Activated naive CD8-positive, alpha-beta T cell treated with anti-CD3 and anti-CD28 coated beads, Interleukin-2, amount 50 U/mL, for 24 hours (primary cell): ENCODE measurements at regions not wholly inside any gene's neighbourhood (a gene's known extent, or its start where the extent isn't known, plus 50 kb on each side); places are given as distances from the start of the nearest gene placed in this dataset.
"Not testable (repeated sequence)": the region's sequence is repeated elsewhere in the genome, so short reads cannot be mapped to it uniquely, and the experiment has no call there.

Source experiments
- ATAC-seq: fragments of 150-1000 bp; cut with Tn5 transposase; one replicate; pipeline ENCODE4 v1.10.0; 2021
- DNase-seq: peaks from one replicate; pipeline ENCODE4 v3.0.0; 2021
- H3K27ac Mint-ChIP-seq: one replicate; pipeline ENCODE4 v1.8.0; 2021; ENCODE audit warnings: mild to moderate bottlenecking, mixed read lengths
- H3K27me3 Mint-ChIP-seq: one replicate; pipeline ENCODE4 v1.8.0; 2021; ENCODE audit warnings: mixed read lengths
- H3K36me3 Mint-ChIP-seq: one replicate; pipeline ENCODE4 v1.8.0; 2021; ENCODE audit warnings: low read depth, mixed read lengths
- H3K4me1 Mint-ChIP-seq: one replicate; pipeline ENCODE4 v1.8.0; 2021; ENCODE audit warnings: mixed read lengths
- H3K4me3 Mint-ChIP-seq: one replicate; pipeline ENCODE4 v1.8.0; 2021; ENCODE audit warnings: mild to moderate bottlenecking, moderate library complexity, mixed read lengths
- H3K9me3 Mint-ChIP-seq: one replicate; pipeline ENCODE4 v1.8.0; 2021; ENCODE audit warnings: mixed read lengths

GRCh38 chr2:20123871-20124594 lies 72.6 kb upstream of the LAPTM4A start:
- H3K4me3 Mint-ChIP-seq, result no peak overlapping the region
- peaks cover 2% of the 10 kb centered on the region for H3K27me3 Mint-ChIP-seq
- no peaks in the 10 kb centered on the region for H3K4me1 Mint-ChIP-seq
- H3K36me3 Mint-ChIP-seq, result no peaks in the 10 kb centered on the region
- no peaks in the 10 kb centered on the region for H3K9me3 Mint-ChIP-seq
- DNase-seq (no peak), ATAC-seq (no peak)
- no peak overlapping the region for H3K27ac Mint-ChIP-seq

GRCh38 chr2:20122864-20123263 lies 71.4 kb upstream of the LAPTM4A start:
- no peaks in the 10 kb centered on the region for H3K36me3 Mint-ChIP-seq
- H3K4me1 Mint-ChIP-seq, result no peaks in the 10 kb centered on the region
- ATAC-seq (no peak), DNase-seq (no peak)
- H3K27me3 Mint-ChIP-seq, result peaks cover 3% of the 10 kb centered on the region
- no peak overlapping the region for H3K27ac Mint-ChIP-seq
- no peak overlapping the region for H3K4me3 Mint-ChIP-seq
- H3K9me3 Mint-ChIP-seq, result no peaks in the 10 kb centered on the region

GRCh38 chr2:20120569-20121416 lies 69.4 kb upstream of the LAPTM4A start:
- ATAC-seq (no peak), DNase-seq (no peak)
- Mint-ChIP-seq H3K4me1 (no peaks in the 10 kb centered on the region), H3K4me3 (no peak overlapping the region), H3K27ac (no peak overlapping the region), H3K36me3 (no peaks in the 10 kb centered on the region), H3K27me3 (peaks cover 3% of the 10 kb centered on the region), H3K9me3 (no peaks in the 10 kb centered on the region)

GRCh38 chr2:20118051-20118450 lies 66.6 kb upstream of the LAPTM4A start:
- Mint-ChIP-seq H3K4me1 (no peaks in the 10 kb centered on the region), H3K4me3 (no peak overlapping the region), H3K27ac (no peak overlapping the region), H3K27me3 (peaks cover 3% of the 10 kb centered on the region), H3K9me3 (no peaks in the 10 kb centered on the region), H3K36me3 (no peaks in the 10 kb centered on the region)
- DNase-seq, result no peak
- ATAC-seq, result no peak

- no peak overlapping the region for H3K27ac Mint-ChIP-seq
- no peaks in the 10 kb centered on the region for H3K36me3 Mint-ChIP-seq
- H3K4me1 Mint-ChIP-seq, result no peaks in the 10 kb centered on the region
- no peaks in the 10 kb centered on the region for H3K9me3 Mint-ChIP-seq
- H3K27me3 Mint-ChIP-seq, result peaks cover 3% of the 10 kb centered on the region
- DNase-seq (no peak), ATAC-seq (no peak)
- H3K4me3 Mint-ChIP-seq, result no peak overlapping the region
Measured at GRCh38 chr2:20115902-20116301, 64.5 kb upstream of the LAPTM4A start.

GRCh38 chr2:20115374-20115773 lies 63.9 kb upstream of the LAPTM4A start:
- Mint-ChIP-seq H3K4me3 (no peak overlapping the region), H3K27ac (no peak overlapping the region), H3K36me3 (no peaks in the 10 kb centered on the region), H3K4me1 (no peaks in the 10 kb centered on the region), H3K27me3 (peaks cover 3% of the 10 kb centered on the region), H3K9me3 (no peaks in the 10 kb centered on the region)
- DNase-seq, result no peak
- no peak for ATAC-seq

- H3K36me3 Mint-ChIP-seq, result no peaks in the 10 kb centered on the region
- no peaks in the 10 kb centered on the region for H3K9me3 Mint-ChIP-seq
- H3K4me3 Mint-ChIP-seq, result no peak overlapping the region
- H3K27ac Mint-ChIP-seq, result no peak overlapping the region
- no peak for ATAC-seq
- H3K27me3 Mint-ChIP-seq, result peaks cover 2% of the 10 kb centered on the region
- no peaks in the 10 kb centered on the region for H3K4me1 Mint-ChIP-seq
- DNase-seq, result no peak
Measured at GRCh38 chr2:20113986-20114938, 62.8 kb upstream of the LAPTM4A start.

- ATAC-seq (no peak), DNase-seq (no peak)
- no peak overlapping the region for H3K27ac Mint-ChIP-seq
- no peak overlapping the region for H3K4me3 Mint-ChIP-seq
- H3K4me1 Mint-ChIP-seq, result no peaks in the 10 kb centered on the region
- peaks cover 3% of the 10 kb centered on the region for H3K27me3 Mint-ChIP-seq
- H3K36me3 Mint-ChIP-seq, result no peaks in the 10 kb centered on the region
- no peaks in the 10 kb centered on the region for H3K9me3 Mint-ChIP-seq
Measured at GRCh38 chr2:20113004-20113796, 61.8 kb upstream of the LAPTM4A start.

GRCh38 chr2:20112361-20112760 lies 60.9 kb upstream of the LAPTM4A start:
- not testable (repeated sequence) for H3K27me3 Mint-ChIP-seq, H3K4me1 Mint-ChIP-seq, DNase-seq, H3K4me3 Mint-ChIP-seq, ATAC-seq, H3K9me3 Mint-ChIP-seq, H3K36me3 Mint-ChIP-seq, H3K27ac Mint-ChIP-seq

GRCh38 chr2:20111311-20112131 lies 60.1 kb upstream of the LAPTM4A start:
- DNase-seq (no peak), ATAC-seq (no peak)
- Mint-ChIP-seq H3K27ac (no peak overlapping the region), H3K4me3 (no peak overlapping the region), H3K9me3 (no peaks in the 10 kb centered on the region), H3K27me3 (peaks cover 14% of the 10 kb centered on the region), H3K36me3 (no peaks in the 10 kb centered on the region), H3K4me1 (peaks cover 2% of the 10 kb centered on the region)

GRCh38 chr2:20110876-20111275 lies 59.4 kb upstream of the LAPTM4A start:
- H3K27me3 Mint-ChIP-seq, result peaks cover 18% of the 10 kb centered on the region
- H3K27ac Mint-ChIP-seq, result no peak overlapping the region
- H3K36me3 Mint-ChIP-seq, result no peaks in the 10 kb centered on the region
- ATAC-seq (no peak), DNase-seq (no peak)
- H3K4me1 Mint-ChIP-seq, result peaks cover 2% of the 10 kb centered on the region
- H3K9me3 Mint-ChIP-seq, result no peaks in the 10 kb centered on the region
- no peak overlapping the region for H3K4me3 Mint-ChIP-seq

- Mint-ChIP-seq H3K4me1 (peaks cover 2% of the 10 kb centered on the region), H3K9me3 (no peaks in the 10 kb centered on the region), H3K27me3 (peaks cover 22% of the 10 kb centered on the region), H3K27ac (no peak overlapping the region), H3K4me3 (no peak overlapping the region), H3K36me3 (no peaks in the 10 kb centered on the region)
- DNase-seq (no peak), ATAC-seq (no peak)
Measured at GRCh38 chr2:20110383-20110782, 59.0 kb upstream of the LAPTM4A start.

GRCh38 chr2:20108655-20109396 lies 57.4 kb upstream of the LAPTM4A start:
- Mint-ChIP-seq H3K36me3 (no peaks in the 10 kb centered on the region), H3K4me3 (no peak overlapping the region), H3K27me3 (peaks cover 25% of the 10 kb centered on the region), H3K27ac (no peak overlapping the region), H3K9me3 (no peaks in the 10 kb centered on the region), H3K4me1 (peaks cover 2% of the 10 kb centered on the region)
- ATAC-seq, result no peak
- no peak for DNase-seq
